MM.1S (cell line): ENCODE measurements at regions not wholly inside any gene's neighbourhood (a gene's known extent, or its start where the extent isn't known, plus 50 kb on each side); places are given as distances from the start of the nearest gene placed in this dataset.

Experiments
- DNase-seq: peaks from one replicate; pipeline ENCODE4 v3.0.0-alpha.2; 2015
- H2AFZ ChIP-seq: fragments of 300-600 bp; sonication (generic); 2 replicates; pipeline ENCODE4 v1.6.0; 2016; ENCODE audit warnings: antibody characterized with exemption, low read length
- H3F3A ChIP-seq: fragments of 300-600 bp; sonication (generic); 2 replicates; pipeline ENCODE4 v1.6.1; 2016; ENCODE audit warnings: mild to moderate bottlenecking, antibody characterized with exemption, low read length, moderate library complexity, mixed read lengths; ENCODE audit not compliant: insufficient read depth
- H3K27ac ChIP-seq: fragments of 300-600 bp; sonication (generic); 2 replicates; pipeline ENCODE4 v1.5.1; 2016; ENCODE audit warnings: mild to moderate bottlenecking, low read length
- H3K27me3 ChIP-seq: fragments of 300-600 bp; sonication (generic); replicated peaks from 2 replicates; pipeline ENCODE4 v1.6.0; 2016; ENCODE audit warnings: low read length; ENCODE audit not compliant: insufficient read depth
- H3K36me3 ChIP-seq: fragments of 300-600 bp; sonication (generic); replicated peaks from 2 replicates; pipeline ENCODE4 v1.6.1; 2016; ENCODE audit warnings: mild to moderate bottlenecking, low read length, mixed read lengths; ENCODE audit not compliant: insufficient read depth
- H3K4me1 ChIP-seq: fragments of 300-600 bp; sonication (generic); 2 replicates; pipeline ENCODE4 v1.6.1; 2016; ENCODE audit warnings: low read length, mixed read lengths
- H3K4me2 ChIP-seq: fragments of 300-600 bp; sonication (generic); 2 replicates; pipeline ENCODE4 v1.6.0; 2016; ENCODE audit warnings: low read depth, low read length
- H3K4me3 ChIP-seq: fragments of 300-600 bp; sonication (generic); 2 replicates; pipeline ENCODE4 v1.5.1; 2016; ENCODE audit warnings: low read length, mixed read lengths
- H3K79me2 ChIP-seq: fragments of 300-600 bp; sonication (generic); 2 replicates; pipeline ENCODE4 v1.6.1; 2016; ENCODE audit warnings: mixed run types, low read length, mixed read lengths
- H3K9ac ChIP-seq: fragments of 300-600 bp; sonication (generic); 2 replicates; pipeline ENCODE4 v1.6.1; 2016; ENCODE audit warnings: low read length, mixed read lengths
- H3K9me2 ChIP-seq: fragments of 300-600 bp; sonication (generic); replicated peaks from 2 replicates; pipeline ENCODE4 v1.6.1; 2016; ENCODE audit warnings: mild to moderate bottlenecking, low read length, mixed read lengths; ENCODE audit not compliant: insufficient read depth
- H3K9me3 ChIP-seq: fragments of 300-600 bp; sonication (generic); replicated peaks from 2 replicates; pipeline ENCODE4 v1.6.1; 2016; ENCODE audit warnings: mild to moderate bottlenecking, low read length, mixed read lengths; ENCODE audit not compliant: insufficient read depth
- H4K20me1 ChIP-seq: fragments of 300-600 bp; sonication (generic); 2 replicates; pipeline ENCODE4 v1.6.1; 2016; ENCODE audit warnings: mild to moderate bottlenecking, low read length, moderate library complexity, mixed read lengths; ENCODE audit not compliant: insufficient read depth
- EZH2 ChIP-seq: fragments of 300-600 bp; sonication (generic); optimal IDR thresholded peaks from 2 replicates; pipeline ENCODE3; 2017; ENCODE audit warnings: low read depth, mild to moderate bottlenecking, antibody characterized with exemption, low read length, mixed read lengths
- EZH2phosphoT487 ChIP-seq: fragments of 300-600 bp; sonication (generic); IDR thresholded peaks from 2 replicates; pipeline ENCODE4 v1.6.1; 2018; ENCODE audit warnings: antibody characterized with exemption, low read length
- TF ChIP-seq, protein P1 (sequence below): fragments of 300-600 bp; sonication (generic); IDR thresholded peaks from 2 replicates; pipeline ENCODE4 v1.5.1; 2016; ENCODE audit warnings: antibody characterized with exemption, low read length, mixed read lengths

DNA sequence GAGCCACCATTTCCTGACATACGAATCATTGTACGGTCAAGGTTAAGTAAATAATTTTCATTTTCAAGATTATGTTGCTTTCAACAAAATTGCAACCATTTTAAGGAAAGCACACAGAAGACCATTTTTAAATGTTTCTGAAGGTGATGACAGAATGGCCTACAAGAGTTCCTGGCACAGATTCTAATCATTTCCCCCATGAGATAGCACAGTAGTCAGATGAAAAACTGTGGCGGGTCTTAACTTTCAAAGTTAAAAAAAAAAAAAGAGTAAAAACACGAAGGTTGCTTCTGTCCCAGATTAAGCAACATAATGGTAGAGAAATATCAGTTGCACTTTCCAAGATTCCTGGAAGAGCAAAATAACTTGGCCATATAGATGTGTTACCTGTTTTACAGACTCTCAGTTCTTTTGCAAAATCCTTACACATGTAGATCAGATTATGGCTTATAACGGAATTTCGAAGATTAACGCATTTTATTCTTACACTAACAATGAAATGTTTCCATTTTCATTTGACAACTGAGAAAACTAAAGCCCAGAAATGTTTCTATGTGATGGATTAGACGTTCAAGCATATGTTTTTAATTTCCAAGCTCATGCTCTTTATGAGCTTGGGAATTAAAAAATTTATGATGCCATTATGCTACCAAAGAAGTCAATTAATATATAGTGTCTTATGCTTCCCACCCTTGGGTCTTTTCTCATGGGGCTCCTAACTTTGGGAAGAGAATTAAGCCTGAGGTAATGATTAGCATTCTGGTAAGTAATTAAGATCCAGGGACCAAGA, 335.1 kb upstream of the CLNK start:
- Histone ChIP-seq H3K4me2 (no peak overlapping the region), H3K27me3 (no peaks in the 10 kb centered on the region), H3K9ac (no peak overlapping the region), H3K27ac (no peak overlapping the region), H3K36me3 (no peaks in the 10 kb centered on the region), H2AFZ (no peak overlapping the region), H3K9me3 (no peaks in the 10 kb centered on the region), H3K9me2 (no peaks in the 10 kb centered on the region), H4K20me1 (no peaks in the 10 kb centered on the region), H3K4me3 (no peak overlapping the region), H3F3A (no peaks in the 10 kb centered on the region), H3K4me1 (no peaks in the 10 kb centered on the region), H3K79me2 (no peaks in the 10 kb centered on the region)
- DNase-seq = no peak
- TF ChIP-seq, protein P1, sequence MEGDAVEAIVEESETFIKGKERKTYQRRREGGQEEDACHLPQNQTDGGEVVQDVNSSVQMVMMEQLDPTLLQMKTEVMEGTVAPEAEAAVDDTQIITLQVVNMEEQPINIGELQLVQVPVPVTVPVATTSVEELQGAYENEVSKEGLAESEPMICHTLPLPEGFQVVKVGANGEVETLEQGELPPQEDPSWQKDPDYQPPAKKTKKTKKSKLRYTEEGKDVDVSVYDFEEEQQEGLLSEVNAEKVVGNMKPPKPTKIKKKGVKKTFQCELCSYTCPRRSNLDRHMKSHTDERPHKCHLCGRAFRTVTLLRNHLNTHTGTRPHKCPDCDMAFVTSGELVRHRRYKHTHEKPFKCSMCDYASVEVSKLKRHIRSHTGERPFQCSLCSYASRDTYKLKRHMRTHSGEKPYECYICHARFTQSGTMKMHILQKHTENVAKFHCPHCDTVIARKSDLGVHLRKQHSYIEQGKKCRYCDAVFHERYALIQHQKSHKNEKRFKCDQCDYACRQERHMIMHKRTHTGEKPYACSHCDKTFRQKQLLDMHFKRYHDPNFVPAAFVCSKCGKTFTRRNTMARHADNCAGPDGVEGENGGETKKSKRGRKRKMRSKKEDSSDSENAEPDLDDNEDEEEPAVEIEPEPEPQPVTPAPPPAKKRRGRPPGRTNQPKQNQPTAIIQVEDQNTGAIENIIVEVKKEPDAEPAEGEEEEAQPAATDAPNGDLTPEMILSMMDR = no peak
- TF ChIP-seq EZH2phosphoT487 (no peak), EZH2 (no peak)

DNA sequence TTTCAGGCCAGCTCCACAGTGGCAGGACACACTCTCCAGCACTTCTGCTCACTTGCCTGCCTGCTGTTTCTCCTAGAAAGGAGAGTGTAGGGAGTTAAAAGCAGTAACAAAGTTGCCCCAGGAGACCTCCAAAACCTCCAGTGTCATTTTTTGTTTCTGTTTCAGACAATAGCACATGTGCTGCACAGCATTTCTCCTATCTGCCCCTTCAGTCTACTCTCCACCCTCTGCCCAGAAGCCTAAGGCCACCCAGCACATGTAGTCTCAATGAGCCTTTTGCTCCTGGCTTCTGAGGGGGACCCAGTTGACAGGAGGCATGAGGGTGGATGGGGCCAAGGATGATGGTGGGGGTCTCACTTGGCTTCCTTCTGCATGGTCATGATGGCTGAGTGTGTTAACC, 329.6 kb upstream of the CLNK start:
- Histone ChIP-seq H2AFZ (peak overlapping the region; percentile 27), H3K9me2 (no peaks in the 10 kb centered on the region), H3K4me2 (no peak overlapping the region), H3K4me3 (no peak overlapping the region), H3K27me3 (no peaks in the 10 kb centered on the region), H3F3A (no peaks in the 10 kb centered on the region), H3K27ac (no peak overlapping the region), H3K9ac (no peak overlapping the region), H3K9me3 (no peaks in the 10 kb centered on the region), H3K79me2 (no peaks in the 10 kb centered on the region), H3K4me1 (peaks cover 5% of the 10 kb centered on the region; the same call in 1 of the 2 replicates), H4K20me1 (no peaks in the 10 kb centered on the region), H3K36me3 (no peaks in the 10 kb centered on the region)
- no peak for DNase-seq
- TF ChIP-seq EZH2phosphoT487 (no peak), EZH2 (no peak)
- TF ChIP-seq, protein P1 = no peak

DNA sequence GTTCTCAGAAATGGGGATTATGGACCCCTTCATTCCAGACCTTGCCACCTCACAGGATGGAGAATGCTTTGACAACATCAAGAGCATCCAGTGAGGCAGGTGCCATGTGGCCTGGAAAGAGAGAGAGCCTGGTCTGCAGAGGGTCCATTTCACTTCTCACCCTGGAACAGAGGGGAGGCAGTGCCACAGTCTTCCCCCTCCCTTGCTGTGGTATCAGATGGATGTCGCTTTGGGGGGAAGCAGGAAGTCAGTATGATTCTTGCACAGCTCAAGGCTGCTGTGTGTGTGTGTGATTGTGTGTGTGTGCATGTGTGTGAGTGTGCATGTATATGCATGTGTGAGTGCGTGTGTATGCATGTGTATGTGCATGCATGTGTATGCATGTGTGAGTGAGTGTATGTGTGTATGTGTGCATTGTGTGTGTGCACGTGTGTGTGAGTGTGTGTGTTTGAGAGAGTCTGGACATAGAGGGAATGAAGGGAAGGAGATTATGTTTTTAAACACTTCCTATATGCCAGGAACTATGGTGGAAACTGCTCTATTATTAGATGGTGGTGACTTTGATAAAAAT, 328.6 kb upstream of the CLNK start:
- no peak for DNase-seq
- peaks cover 5% of the 10 kb centered on the region; the same call in 1 of the 2 replicates for H3K4me1 ChIP-seq
- no peak overlapping the region for H3K9ac ChIP-seq
- H3K36me3 ChIP-seq = no peaks in the 10 kb centered on the region
- TF ChIP-seq, protein P1 = no peak
- no peak for TF ChIP-seq EZH2
- TF ChIP-seq EZH2phosphoT487 = no peak
- H3K27ac ChIP-seq = no peak overlapping the region
- no peaks in the 10 kb centered on the region for H3F3A ChIP-seq
- H4K20me1 ChIP-seq = no peaks in the 10 kb centered on the region
- no peak overlapping the region for H3K4me2 ChIP-seq
- no peaks in the 10 kb centered on the region for H3K27me3 ChIP-seq
- no peaks in the 10 kb centered on the region for H3K9me3 ChIP-seq
- no peak overlapping the region for H2AFZ ChIP-seq
- H3K4me3 ChIP-seq = no peak overlapping the region
- no peaks in the 10 kb centered on the region for H3K79me2 ChIP-seq
- no peaks in the 10 kb centered on the region for H3K9me2 ChIP-seq
